Breast epithelium (tissue), 4 donors: ENCODE measurements at regions not wholly inside any gene's neighbourhood (a gene's known extent, or its start where the extent isn't known, plus 50 kb on each side); places are given as distances from the start of the nearest gene placed in this dataset.

ENCODE experiments used
- DNase-seq, 2 donors: peaks; one replicate each; pipeline ENCODE4 v3.0.0-alpha.2; 2019; ENCODE audit warnings: low spot score in 2 of 2
- H3K27ac ChIP-seq, 2 donors: fragments of 200-600 bp; sonication (generic) in 1 of 2; one replicate each; pipeline ENCODE4 v1.5.1; 2016 to 2019; ENCODE audit warnings: mild to moderate bottlenecking in 1 of 2
- H3K27me3 ChIP-seq, 2 donors: fragments of 200-600 bp; sonication (generic) in 1 of 2; one replicate each; pipeline versions ENCODE4 v1.5.1 to v1.6.0; 2017 to 2019; ENCODE audit warnings: control low read depth in 1 of 2, mild to moderate bottlenecking in 1 of 2
- H3K36me3 ChIP-seq: fragments of 200-600 bp; one replicate; pipeline ENCODE4 v1.5.1; 2019
- H3K4me1 ChIP-seq, 2 donors: fragments of 200-600 bp; sonication (generic); one replicate each; pipeline ENCODE4 v1.5.1; 2016 to 2019; ENCODE audit warnings: control low read depth in 1 of 2
- H3K4me3 ChIP-seq, 3 donors: fragments of 200-600 bp; sonication (generic); 1 replicate in 2 of 3; 2 replicates in 1 of 3; pipeline ENCODE4 v1.5.1; 2016 to 2019; ENCODE audit warnings: mild to moderate bottlenecking in 3 of 3, moderate library complexity in 2 of 3
- H3K9me3 ChIP-seq, 2 donors: fragments of 200-600 bp; sonication (generic) in 1 of 2; one replicate each; pipeline ENCODE4 v1.5.1; 2016 to 2019; ENCODE audit warnings: control low read depth in 1 of 2
- POLR2A ChIP-seq: fragments of 450-650 bp; IDR thresholded peaks from one replicate; pipeline ENCODE4 v1.6.1; 2016; ENCODE audit warnings: antibody characterized with exemption, mild to moderate bottlenecking, moderate library complexity
- POLR2AphosphoS5 ChIP-seq, 3 donors: sonication (generic); formaldehyde crosslinking; IDR thresholded peaks; one replicate each; pipeline ENCODE4 v1.6.1; 2017; ENCODE audit warnings: antibody characterized with exemption in 3 of 3
- intact Hi-C: fragments of 100-400 bp; cut with DNase I; formaldehyde crosslinking; loops from one replicate; pipeline ENCODE4 v1.15.1; 2023; ENCODE audit warnings: low total_unique reads
- TF ChIP-seq, protein P1 (sequence below), 3 donors: fragments of 450-650 bp; IDR thresholded peaks; one replicate each; pipeline ENCODE4 v1.5.1; 2016 to 2017; ENCODE audit warnings: antibody characterized with exemption in 3 of 3, mild to moderate bottlenecking in 3 of 3, moderate library complexity in 3 of 3

DNA sequence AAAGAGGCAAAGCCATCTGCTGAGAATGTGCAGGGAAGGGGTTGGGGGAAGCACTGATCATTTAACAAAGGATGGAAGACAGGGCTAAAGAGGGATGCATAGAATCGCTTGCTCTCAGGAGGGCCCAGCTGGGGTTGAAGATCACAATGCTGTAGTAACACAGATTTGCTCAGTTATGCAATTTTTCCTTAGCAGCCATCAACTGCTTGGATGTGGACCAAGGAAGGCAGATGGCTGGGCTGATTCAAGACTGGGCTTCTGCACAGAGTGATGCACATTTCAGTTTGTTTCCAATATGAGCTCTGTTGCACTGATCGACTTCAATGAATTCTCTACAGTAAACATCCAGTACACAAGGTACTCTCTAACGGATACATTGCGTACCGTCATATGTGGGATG is 127.8 kb upstream of the TBL1X start:
- intact Hi-C loops: no loop called here
- no peak for DNase-seq
- H3K9me3 ChIP-seq: no peaks in the 10 kb centered on the region
- H3K27ac ChIP-seq: no peak overlapping the region
- TF ChIP-seq POLR2AphosphoS5 (IDR thresholded peaks at IDR 0.05): no peak
- TF ChIP-seq, protein P1, sequence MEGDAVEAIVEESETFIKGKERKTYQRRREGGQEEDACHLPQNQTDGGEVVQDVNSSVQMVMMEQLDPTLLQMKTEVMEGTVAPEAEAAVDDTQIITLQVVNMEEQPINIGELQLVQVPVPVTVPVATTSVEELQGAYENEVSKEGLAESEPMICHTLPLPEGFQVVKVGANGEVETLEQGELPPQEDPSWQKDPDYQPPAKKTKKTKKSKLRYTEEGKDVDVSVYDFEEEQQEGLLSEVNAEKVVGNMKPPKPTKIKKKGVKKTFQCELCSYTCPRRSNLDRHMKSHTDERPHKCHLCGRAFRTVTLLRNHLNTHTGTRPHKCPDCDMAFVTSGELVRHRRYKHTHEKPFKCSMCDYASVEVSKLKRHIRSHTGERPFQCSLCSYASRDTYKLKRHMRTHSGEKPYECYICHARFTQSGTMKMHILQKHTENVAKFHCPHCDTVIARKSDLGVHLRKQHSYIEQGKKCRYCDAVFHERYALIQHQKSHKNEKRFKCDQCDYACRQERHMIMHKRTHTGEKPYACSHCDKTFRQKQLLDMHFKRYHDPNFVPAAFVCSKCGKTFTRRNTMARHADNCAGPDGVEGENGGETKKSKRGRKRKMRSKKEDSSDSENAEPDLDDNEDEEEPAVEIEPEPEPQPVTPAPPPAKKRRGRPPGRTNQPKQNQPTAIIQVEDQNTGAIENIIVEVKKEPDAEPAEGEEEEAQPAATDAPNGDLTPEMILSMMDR (IDR thresholded peaks at IDR 0.05): no peak
- no peak for TF ChIP-seq POLR2A
- H3K36me3 ChIP-seq: no peaks in the 10 kb centered on the region
- H3K27me3 ChIP-seq: peaks cover 0 to 16% of the 10 kb centered on the region in 2 donors
- no peaks in the 10 kb centered on the region for H3K4me1 ChIP-seq
- H3K4me3 ChIP-seq: no peak overlapping the region

DNA sequence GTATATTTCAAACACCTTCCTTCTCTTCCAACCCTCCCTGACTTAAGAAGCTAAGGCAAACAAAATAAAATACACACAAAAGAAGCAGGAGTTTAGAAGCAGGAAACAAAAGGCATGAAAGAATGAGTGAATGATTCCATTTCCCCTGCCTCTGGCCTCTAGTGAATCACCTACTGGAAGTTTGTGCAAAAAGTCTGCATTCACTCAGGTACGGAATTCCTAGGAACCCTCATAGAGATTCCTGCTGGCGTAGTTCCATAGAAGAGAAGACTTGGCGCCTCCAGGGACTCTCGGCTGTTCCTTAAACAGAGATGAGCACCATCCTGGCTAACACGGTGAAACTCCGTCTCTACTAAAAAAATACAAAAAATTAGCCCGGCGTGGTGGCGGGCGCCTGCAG is 125.9 kb upstream of the TBL1X start:
- TF ChIP-seq, protein P1 (IDR thresholded peaks at IDR 0.05): no peak
- TF ChIP-seq POLR2AphosphoS5 (IDR thresholded peaks at IDR 0.05) (no peak), POLR2A (no peak)
- H3K9me3 ChIP-seq: no peaks in the 10 kb centered on the region
- no peak overlapping the region for H3K27ac ChIP-seq
- H3K36me3 ChIP-seq: no peaks in the 10 kb centered on the region
- peaks cover 0 to 19% of the 10 kb centered on the region in 2 donors for H3K27me3 ChIP-seq
- no peak for DNase-seq
- H3K4me1 ChIP-seq: no peaks in the 10 kb centered on the region
- intact Hi-C loops: no loop called here
- H3K4me3 ChIP-seq: no peak overlapping the region

DNA sequence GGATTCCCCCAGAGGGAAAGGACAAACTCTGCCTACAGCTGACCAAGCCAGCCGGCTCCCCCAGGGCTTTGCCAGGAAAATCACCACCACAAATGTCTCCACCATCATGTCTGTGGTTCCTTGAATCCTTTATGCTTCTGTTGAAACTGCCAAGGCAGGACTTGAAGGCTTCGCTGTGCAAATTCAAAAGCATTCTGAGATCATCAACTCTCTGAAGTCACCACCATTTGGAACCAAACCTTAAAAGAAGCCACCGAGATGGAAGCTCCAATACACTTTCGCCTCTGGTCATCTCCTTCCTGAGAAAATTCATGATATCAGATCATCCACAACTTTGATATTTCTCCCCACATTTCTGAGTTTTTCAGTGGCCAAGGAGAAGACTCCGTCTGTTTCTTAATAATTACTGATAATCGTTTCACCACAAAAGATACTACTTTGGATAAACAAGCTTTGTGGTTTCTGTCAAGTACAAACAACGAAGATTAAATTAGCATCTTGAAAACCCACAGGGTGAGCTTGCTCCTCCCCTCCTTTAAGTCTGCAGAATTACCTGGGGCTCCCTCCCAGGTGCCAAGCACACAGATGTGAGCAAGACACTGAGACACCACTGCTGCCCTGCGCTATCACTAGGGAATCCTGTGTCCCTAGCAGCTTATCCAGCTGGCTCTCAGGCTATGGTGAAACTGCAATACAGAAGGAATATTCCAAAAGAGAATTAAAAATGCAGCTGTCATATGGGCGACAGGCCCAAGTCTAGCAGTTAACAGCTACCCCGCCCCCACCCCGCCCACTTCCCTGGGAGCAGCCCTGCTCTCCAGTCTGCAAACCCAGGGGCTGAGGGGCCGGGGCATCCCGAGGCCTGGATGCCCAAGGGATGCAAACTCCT is 125.0 kb upstream of the TBL1X start:
- TF ChIP-seq, protein P1 (IDR thresholded peaks at IDR 0.05): no peak
- TF ChIP-seq POLR2AphosphoS5 (IDR thresholded peaks at IDR 0.05): no peak
- TF ChIP-seq POLR2A: no peak
- peak overlapping the region; percentile 68 to 91 for H3K27ac ChIP-seq
- H3K9me3 ChIP-seq: no peaks in the 10 kb centered on the region
- intact Hi-C loops: no loop called here
- H3K4me3 ChIP-seq: no peak overlapping the region
- H3K27me3 ChIP-seq: peaks cover 0 to 19% of the 10 kb centered on the region in 2 donors
- H3K4me1 ChIP-seq: no peaks in the 10 kb centered on the region
- H3K36me3 ChIP-seq: no peaks in the 10 kb centered on the region
- peak in 1 of 2 donors; percentile 31 for DNase-seq

DNA sequence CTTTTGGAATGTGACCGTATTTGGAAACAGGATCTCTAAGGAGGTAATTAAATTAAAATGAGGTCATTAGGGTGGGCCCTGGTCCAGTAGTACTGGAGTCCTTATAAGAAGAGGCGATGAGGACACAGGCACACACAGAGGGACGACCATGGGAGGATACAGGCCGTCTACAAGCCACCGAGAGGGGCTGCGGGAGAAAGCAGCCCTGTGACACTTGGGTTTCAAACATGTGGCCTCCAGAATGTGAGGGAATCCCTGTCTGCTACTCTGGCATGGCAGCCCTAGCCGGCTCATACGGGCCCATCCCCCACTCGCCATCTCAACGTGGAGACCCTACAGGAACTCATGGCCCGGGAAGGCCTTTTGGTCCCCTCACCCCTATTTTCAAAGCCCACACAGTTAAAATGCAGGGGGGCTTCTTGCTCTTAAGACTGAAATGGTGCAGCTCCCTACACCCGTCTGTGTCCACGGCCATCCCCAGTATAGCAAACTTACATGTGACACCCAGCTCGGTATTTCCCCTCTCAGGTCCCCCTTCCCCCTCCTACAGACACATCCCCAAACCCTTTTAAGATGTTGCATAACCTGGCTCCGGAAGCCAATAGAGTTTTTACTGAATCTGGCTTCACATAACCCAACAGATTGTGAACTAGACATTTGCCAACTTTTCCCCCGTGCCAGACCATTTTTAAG is 124.1 kb upstream of the TBL1X start:
- peaks cover 0 to 19% of the 10 kb centered on the region in 2 donors for H3K27me3 ChIP-seq
- peak overlapping the region in 1 of 3 donors; percentile 46 for H3K4me3 ChIP-seq
- TF ChIP-seq, protein P1 (IDR thresholded peaks at IDR 0.05): no peak
- TF ChIP-seq POLR2AphosphoS5 (IDR thresholded peaks at IDR 0.05): no peak
- TF ChIP-seq POLR2A: no peak
- no peaks in the 10 kb centered on the region for H3K4me1 ChIP-seq
- H3K9me3 ChIP-seq: no peaks in the 10 kb centered on the region
- intact Hi-C loops: no loop called here
- DNase-seq: peak in 1 of 2 donors; percentile 36
- no peaks in the 10 kb centered on the region for H3K36me3 ChIP-seq
- peak overlapping the region; percentile 68 to 91 for H3K27ac ChIP-seq
